Stomach (tissue), 4 donors: ENCODE measurements at regions not wholly inside any gene's neighbourhood (a gene's known extent, or its start where the extent isn't known, plus 50 kb on each side); places are given as distances from the start of the nearest gene placed in this dataset.

ENCODE experiments used
- CTCF ChIP-seq, 7 experiments: fragments of 450-650 bp in 4 of 7; fragments of 200-600 bp in 3 of 7; sonication (generic) in 3 of 7; IDR thresholded peaks; one replicate each; pipeline ENCODE4 v1.5.1; 2016 to 2019; ENCODE audit warnings: antibody characterized with exemption in 7 of 7, control low read depth in 2 of 7, mild to moderate bottlenecking in 1 of 7
- EP300 ChIP-seq: sonication (generic); formaldehyde crosslinking; IDR thresholded peaks from one replicate; pipeline ENCODE4 v1.6.1; 2017; ENCODE audit warnings: antibody characterized with exemption
- POLR2A ChIP-seq, 4 donors: fragments of 450-650 bp; IDR thresholded peaks; one replicate each; pipeline ENCODE4 v1.6.1; 2016; ENCODE audit warnings: antibody characterized with exemption in 4 of 4, control low read depth in 2 of 4, mild to moderate bottlenecking in 1 of 4, moderate library complexity in 1 of 4
- POLR2AphosphoS5 ChIP-seq, 3 donors: sonication (generic); formaldehyde crosslinking; IDR thresholded peaks; one replicate each; pipeline ENCODE4 v1.6.1; 2016; ENCODE audit warnings: antibody characterized with exemption in 3 of 3

- TF ChIP-seq CTCF (IDR thresholded peaks at IDR 0.05) = no peak
- TF ChIP-seq POLR2A (IDR thresholded peaks at IDR 0.05) = no peak
- TF ChIP-seq EP300 = no peak
- TF ChIP-seq POLR2AphosphoS5 (IDR thresholded peaks at IDR 0.05) = peak in 2 of 3 donors; percentile 34 to 51
Observed at GRCh38 chr7:116339564-116339963, 129.2 kb downstream of the TES start.
